ENCODE measurements at regions not wholly inside any gene's neighbourhood (a gene's known extent, or its start where the extent isn't known, plus 50 kb on each side); places are given as distances from the start of the nearest gene placed in this dataset.

GRCh38 chr15:39279311-39279710 lies 301.6 kb upstream of the THBS1 start:
- Histone ChIP-seq H3K36me3 (replicated peaks in 1 of 2; ENCODE audit: control insufficient read depth in 1 of 2, insufficient read depth in 2 of 2, low read length in 2 of 2) (no peaks in the 10 kb centered on the region), H3K79me2 (ENCODE audit: insufficient read depth, low read length) (no peaks in the 10 kb centered on the region), H3K4me2 (replicated peaks; ENCODE audit: extremely low read depth, low read length, poor library complexity, severe bottlenecking) (no peak overlapping the region), H4K20me1 (ENCODE audit: insufficient read depth, low read length) (no peaks in the 10 kb centered on the region), H3K27me3 (ENCODE audit: control insufficient read depth in 2 of 2, insufficient read depth in 2 of 2, low read length in 2 of 2) (peaks cover 0 to 3% of the 10 kb centered on the region in 2 donors), H3K27ac (ENCODE audit: low read depth in 1 of 2, low read length in 2 of 2) (no peak overlapping the region), H3K4me1 (ENCODE audit: control insufficient read depth in 1 of 2, insufficient read depth in 2 of 2, low read length in 2 of 2) (no peaks in the 10 kb centered on the region), H2AFZ (ENCODE audit: insufficient read depth, low read depth, low read length, poor library complexity, severe bottlenecking) (no peak overlapping the region), H3K9me3 (replicated peaks in 1 of 2; ENCODE audit: control insufficient read depth in 1 of 2, insufficient read depth in 1 of 2, low read length in 2 of 2) (no peaks in the 10 kb centered on the region), H3K9ac (ENCODE audit: insufficient read depth, low read length, poor library complexity, severe bottlenecking) (no peak overlapping the region), H3K4me3 (replicated peaks in 1 of 3; ENCODE audit: low read depth in 2 of 3, low read length in 3 of 3) (no peak overlapping the region)
- Mint-ChIP-seq H3K27ac (no peak overlapping the region), H3K4me3 (no peak overlapping the region), H3K9me3 (peaks cover 0 to 6% (median 3%) of the 10 kb centered on the region in 7 donors), H3K27me3 (ENCODE audit: low read depth in 3 of 3) (peaks cover 4 to 16% (median 13%) of the 10 kb centered on the region in 3 donors), H3K36me3 (no peaks in the 10 kb centered on the region), H3K4me1 (no peaks in the 10 kb centered on the region)
- intact Hi-C loops (cut with micrococcal nuclease), result no loop called here
- DNase-seq, result no peak
- WGBS (ENCODE audit: insufficient coverage), result no CpG with 5 or more reads among the region's 3 CpGs
- TF ChIP-seq CTCF (IDR thresholded peaks at IDR 0.05), result no peak

- no peak overlapping the region for H3K4me3 Mint-ChIP-seq
- Histone ChIP-seq H3K9ac (ENCODE audit: insufficient read depth, low read length, poor library complexity, severe bottlenecking) (no peak overlapping the region), H2AFZ (ENCODE audit: insufficient read depth, low read depth, low read length, poor library complexity, severe bottlenecking) (no peak overlapping the region), H3K36me3 (replicated peaks in 1 of 2; ENCODE audit: control insufficient read depth in 1 of 2, insufficient read depth in 2 of 2, low read length in 2 of 2) (no peaks in the 10 kb centered on the region), H3K4me3 (replicated peaks in 1 of 3; ENCODE audit: low read depth in 2 of 3, low read length in 3 of 3) (no peak overlapping the region), H3K27ac (ENCODE audit: low read depth in 1 of 2, low read length in 2 of 2) (no peak overlapping the region), H3K4me1 (ENCODE audit: control insufficient read depth in 1 of 2, insufficient read depth in 2 of 2, low read length in 2 of 2) (no peaks in the 10 kb centered on the region), H3K27me3 (ENCODE audit: control insufficient read depth in 2 of 2, insufficient read depth in 2 of 2, low read length in 2 of 2) (peaks cover 9 to 12% of the 10 kb centered on the region in 2 donors), H3K4me2 (replicated peaks; ENCODE audit: extremely low read depth, low read length, poor library complexity, severe bottlenecking) (no peak overlapping the region), H3K9me3 (replicated peaks in 1 of 2; ENCODE audit: control insufficient read depth in 1 of 2, insufficient read depth in 1 of 2, low read length in 2 of 2) (no peaks in the 10 kb centered on the region), H3K79me2 (ENCODE audit: insufficient read depth, low read length) (no peaks in the 10 kb centered on the region), H4K20me1 (ENCODE audit: insufficient read depth, low read length) (no peaks in the 10 kb centered on the region)
- TF ChIP-seq CTCF (IDR thresholded peaks at IDR 0.05), result no peak
- H3K27me3 Mint-ChIP-seq (ENCODE audit: low read depth in 3 of 3), result peaks cover 4 to 24% (median 23%) of the 10 kb centered on the region in 3 donors
- H3K9me3 Mint-ChIP-seq, result peaks cover 0 to 6% (median 3%) of the 10 kb centered on the region in 7 donors
- 100% methylated on average over 1 of the region's 1 CpG for WGBS (ENCODE audit: insufficient coverage)
- no peak overlapping the region for H3K27ac Mint-ChIP-seq
- no peak for DNase-seq
- intact Hi-C loops (cut with micrococcal nuclease), result no loop called here
- H3K36me3 Mint-ChIP-seq, result no peaks in the 10 kb centered on the region
- H3K4me1 Mint-ChIP-seq, result no peaks in the 10 kb centered on the region
Observed at GRCh38 chr15:39281094-39281493, 299.8 kb upstream of the THBS1 start.
